Kidney (tissue), 13 donors: ENCODE measurements at regions not wholly inside any gene's neighbourhood (a gene's known extent, or its start where the extent isn't known, plus 50 kb on each side); places are given as distances from the start of the nearest gene placed in this dataset.

Experiments used
- DNase-seq, 5 donors: peaks; one replicate each; pipeline ENCODE4 v3.0.0-alpha.2; 2013 to 2020
- FAIRE-seq: peaks from 2 replicates; lab custom pipeline; 2012; peaks lifted over from hg19 to GRCh38; lab: Jason Lieb, UNC
- H3K27ac ChIP-seq, 2 donors: one replicate each; pipeline ENCODE4 v1.7.0; 2013; ENCODE audit warnings: low read depth in 2 of 2, low read length in 2 of 2, inconsistent platforms in 1 of 2
- H3K27me3 ChIP-seq: one replicate; pipeline ENCODE4 v1.7.1; 2013; ENCODE audit warnings: low read length, inconsistent platforms; ENCODE audit not compliant: control insufficient read depth, insufficient read depth
- H3K36me3 ChIP-seq, 3 donors: one replicate each; pipeline versions ENCODE4 v1.7.0 to v1.7.1; 2013; ENCODE audit warnings: low read length in 3 of 3, control low read depth in 1 of 3, inconsistent platforms in 1 of 3; ENCODE audit not compliant: insufficient read depth in 3 of 3, control insufficient read depth in 2 of 3
- H3K4me1 ChIP-seq, 3 donors: one replicate each; pipeline versions ENCODE4 v1.7.0 to v1.7.1; 2013; ENCODE audit warnings: low read length in 3 of 3, inconsistent platforms in 1 of 3, low read depth in 1 of 3; ENCODE audit not compliant: control insufficient read depth in 2 of 3, insufficient read depth in 2 of 3
- H3K4me3 ChIP-seq, 3 donors: one replicate each; pipeline versions ENCODE4 v1.7.0 to v1.8.1; 2013; ENCODE audit warnings: low read length in 3 of 3, control low read depth in 1 of 3, inconsistent platforms in 1 of 3
- H3K9ac ChIP-seq, 3 donors: one replicate each; pipeline versions ENCODE4 v1.7.0 to v1.7.1; 2013; ENCODE audit warnings: low read length in 3 of 3, control low read depth in 1 of 3, inconsistent platforms in 1 of 3
- H3K9me3 ChIP-seq, 3 donors: one replicate each; pipeline versions ENCODE4 v1.7.0 to v1.7.1; 2013; ENCODE audit warnings: low read length in 3 of 3, control low read depth in 1 of 3, inconsistent platforms in 1 of 3; ENCODE audit not compliant: control insufficient read depth in 2 of 3, insufficient read depth in 1 of 3
- intact Hi-C: fragments of 100-400 bp; cut with DNase I; formaldehyde crosslinking; loops from one replicate; pipeline ENCODE4 v1.11.1; 2022
- TF ChIP-seq, protein P1 (sequence below): IDR thresholded peaks from 3 replicates; pipeline ENCODE4 v1.5.1; 2012; ENCODE audit warnings: mild to moderate bottlenecking, moderate library complexity, borderline replicate concordance; ENCODE audit not compliant: insufficient read depth; ENCODE audit errors: extremely low read depth
- donor health status: control.
- donor health status: control.
- donor health status: control.
- donor health status: control.
- donor health status: control.
- donor health status: DM: yes; HTN: yes; CAD: no.
- donor health status: Normal renal cell carcinoma (clear cell type).

- Histone ChIP-seq H3K4me3 (no peak overlapping the region), H3K9me3 (peaks cover 0 to 22% (median 0%) of the 10 kb centered on the region in 3 donors), H3K9ac (no peak overlapping the region), H3K4me1 (no peaks in the 10 kb centered on the region), H3K27ac (no peak overlapping the region), H3K27me3 (no peaks in the 10 kb centered on the region), H3K36me3 (no peaks in the 10 kb centered on the region)
- DNase-seq (no peak), FAIRE-seq (no peak)
- intact Hi-C loops = no loop called here
- TF ChIP-seq, protein P1, sequence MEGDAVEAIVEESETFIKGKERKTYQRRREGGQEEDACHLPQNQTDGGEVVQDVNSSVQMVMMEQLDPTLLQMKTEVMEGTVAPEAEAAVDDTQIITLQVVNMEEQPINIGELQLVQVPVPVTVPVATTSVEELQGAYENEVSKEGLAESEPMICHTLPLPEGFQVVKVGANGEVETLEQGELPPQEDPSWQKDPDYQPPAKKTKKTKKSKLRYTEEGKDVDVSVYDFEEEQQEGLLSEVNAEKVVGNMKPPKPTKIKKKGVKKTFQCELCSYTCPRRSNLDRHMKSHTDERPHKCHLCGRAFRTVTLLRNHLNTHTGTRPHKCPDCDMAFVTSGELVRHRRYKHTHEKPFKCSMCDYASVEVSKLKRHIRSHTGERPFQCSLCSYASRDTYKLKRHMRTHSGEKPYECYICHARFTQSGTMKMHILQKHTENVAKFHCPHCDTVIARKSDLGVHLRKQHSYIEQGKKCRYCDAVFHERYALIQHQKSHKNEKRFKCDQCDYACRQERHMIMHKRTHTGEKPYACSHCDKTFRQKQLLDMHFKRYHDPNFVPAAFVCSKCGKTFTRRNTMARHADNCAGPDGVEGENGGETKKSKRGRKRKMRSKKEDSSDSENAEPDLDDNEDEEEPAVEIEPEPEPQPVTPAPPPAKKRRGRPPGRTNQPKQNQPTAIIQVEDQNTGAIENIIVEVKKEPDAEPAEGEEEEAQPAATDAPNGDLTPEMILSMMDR = no peak
Observed at GRCh38 chr10:31170636-31171035, 139.0 kb upstream of the ZNF438 start.

DNA sequence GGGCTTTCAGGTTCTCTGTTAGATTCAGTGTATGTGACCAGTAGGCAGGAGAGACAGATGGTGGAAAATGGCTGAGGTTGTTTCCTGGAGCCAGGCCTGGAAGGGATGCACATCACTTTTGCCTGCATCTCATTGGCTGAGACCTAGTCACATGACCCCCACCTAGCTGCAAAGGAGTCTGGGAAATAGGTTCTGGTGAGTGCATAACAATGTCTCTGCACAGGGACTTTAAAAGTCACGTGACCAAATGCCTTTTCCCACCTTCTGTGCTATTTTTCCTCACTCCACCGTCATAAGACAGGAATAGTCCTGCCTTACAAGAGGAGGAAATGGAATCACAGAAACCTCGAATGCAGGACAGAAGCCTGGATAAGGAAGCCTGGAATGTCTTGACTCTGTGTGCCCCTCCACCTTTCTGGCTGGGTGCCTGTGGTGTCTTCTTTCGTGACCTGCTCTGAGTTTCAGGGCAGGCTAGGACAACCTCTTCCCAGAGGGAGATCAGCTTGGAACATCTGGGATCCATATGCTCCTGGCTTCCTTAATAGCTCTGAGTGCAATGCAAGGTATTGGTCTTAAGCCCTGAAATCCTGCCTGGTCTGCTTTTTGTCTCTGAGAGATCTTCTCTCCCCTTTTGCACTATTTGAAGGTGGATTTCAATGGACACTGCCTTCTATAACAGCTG is 139.9 kb upstream of the ZNF438 start:
- H3K4me3 ChIP-seq = no peak overlapping the region
- intact Hi-C loops = no loop called here
- H3K36me3 ChIP-seq = no peaks in the 10 kb centered on the region
- H3K4me1 ChIP-seq = no peaks in the 10 kb centered on the region
- peaks cover 0 to 26% (median 0%) of the 10 kb centered on the region in 3 donors for H3K9me3 ChIP-seq
- H3K27ac ChIP-seq = no peak overlapping the region
- DNase-seq (no peak), FAIRE-seq (no peak)
- no peak overlapping the region for H3K9ac ChIP-seq
- TF ChIP-seq, protein P1 = no peak
- H3K27me3 ChIP-seq = no peaks in the 10 kb centered on the region

DNA sequence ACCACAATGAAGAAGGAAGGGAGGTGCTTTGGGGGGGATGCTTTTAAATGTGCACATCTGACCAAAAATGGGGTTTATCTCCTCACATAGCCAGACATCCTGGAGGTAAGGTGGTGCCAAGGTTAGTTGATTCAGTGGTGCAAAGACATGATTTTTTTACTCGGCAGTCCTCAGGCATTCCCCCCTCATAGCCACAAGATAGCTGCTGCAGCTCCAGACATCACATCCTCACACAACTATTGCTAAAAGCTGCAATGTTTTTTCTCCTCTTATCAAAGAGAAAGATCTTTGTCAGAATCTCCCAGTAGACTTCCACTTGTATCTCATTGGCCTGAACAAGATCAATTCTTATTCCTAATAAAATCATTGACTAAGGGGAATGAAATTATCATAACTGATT is 141.3 kb upstream of the ZNF438 start:
- Histone ChIP-seq H3K27me3 (no peaks in the 10 kb centered on the region), H3K4me1 (no peaks in the 10 kb centered on the region), H3K9me3 (peaks cover 0 to 26% (median 0%) of the 10 kb centered on the region in 3 donors), H3K9ac (no peak overlapping the region), H3K36me3 (no peaks in the 10 kb centered on the region), H3K27ac (no peak overlapping the region), H3K4me3 (no peak overlapping the region)
- no peak for FAIRE-seq
- TF ChIP-seq, protein P1 = no peak
- intact Hi-C loops = no loop called here
- DNase-seq = no peak
